ENCODE measurements at regions not wholly inside any gene's neighbourhood (a gene's known extent, or its start where the extent isn't known, plus 50 kb on each side); places are given as distances from the start of the nearest gene placed in this dataset.
"Not testable (repeated sequence)": the region's sequence is repeated elsewhere in the genome, so short reads cannot be mapped to it uniquely, and the experiment has no call there.

- DNase-seq: not testable (repeated sequence)
Observed at GRCh38 chr2:87593784-87594610, 153.9 kb upstream of the PLGLB2 start.

DNA sequence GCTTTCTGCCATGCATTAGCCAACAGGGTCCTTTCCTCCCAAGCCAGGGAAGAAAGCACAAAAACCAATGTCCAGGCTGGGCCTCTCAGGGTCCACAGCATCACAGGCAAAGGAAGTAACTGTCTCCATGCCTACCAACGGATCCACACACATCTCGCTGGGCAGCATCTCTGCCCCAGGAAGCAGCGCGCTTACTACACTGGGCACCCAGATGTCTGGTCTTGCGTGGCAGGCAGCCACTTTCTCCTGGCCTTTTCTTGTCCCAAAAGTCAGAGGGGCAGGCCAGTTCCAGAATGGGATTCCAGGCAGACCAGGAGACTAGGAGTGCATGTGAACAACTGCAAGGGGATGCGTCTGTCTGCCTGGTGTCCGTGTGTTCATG is 153.3 kb upstream of the PLGLB2 start:
- not testable (repeated sequence) for DNase-seq

GRCh38 chr2:87595017-87595416 is 152.9 kb upstream of the PLGLB2 start:
- not testable (repeated sequence) for DNase-seq

GRCh38 chr2:87600961-87601360 is 146.9 kb upstream of the PLGLB2 start:
- DNase-seq: not testable (repeated sequence)

DNA sequence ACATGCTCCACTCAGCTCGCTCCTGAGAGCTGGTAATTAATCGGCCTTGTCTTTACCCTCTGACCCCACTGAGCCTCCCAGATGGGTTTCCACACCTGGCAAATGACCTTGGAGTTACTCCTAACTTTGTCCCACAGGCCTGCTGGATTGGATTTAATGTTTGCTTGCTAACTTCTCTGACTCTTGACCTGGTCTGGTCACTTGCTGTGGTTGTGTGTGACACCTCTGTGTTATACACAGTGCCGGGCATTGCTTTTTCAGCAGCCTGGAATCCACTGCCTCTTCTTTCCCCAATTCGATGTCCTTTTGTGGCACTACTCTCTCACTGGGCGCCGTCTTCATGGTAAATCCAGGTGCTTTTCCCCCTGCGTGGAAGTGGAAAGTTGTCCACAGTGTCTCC is 145.8 kb upstream of the PLGLB2 start:
- not testable (repeated sequence) for DNase-seq

GRCh38 chr2:87602728-87603127 is 145.2 kb upstream of the PLGLB2 start:
- DNase-seq: not testable (repeated sequence)

GRCh38 chr2:87603418-87604278 is 144.2 kb upstream of the PLGLB2 start:
- DNase-seq: not testable (repeated sequence)

GRCh38 chr2:87604279-87604818 is 143.5 kb upstream of the PLGLB2 start:
- not testable (repeated sequence) for DNase-seq

DNA sequence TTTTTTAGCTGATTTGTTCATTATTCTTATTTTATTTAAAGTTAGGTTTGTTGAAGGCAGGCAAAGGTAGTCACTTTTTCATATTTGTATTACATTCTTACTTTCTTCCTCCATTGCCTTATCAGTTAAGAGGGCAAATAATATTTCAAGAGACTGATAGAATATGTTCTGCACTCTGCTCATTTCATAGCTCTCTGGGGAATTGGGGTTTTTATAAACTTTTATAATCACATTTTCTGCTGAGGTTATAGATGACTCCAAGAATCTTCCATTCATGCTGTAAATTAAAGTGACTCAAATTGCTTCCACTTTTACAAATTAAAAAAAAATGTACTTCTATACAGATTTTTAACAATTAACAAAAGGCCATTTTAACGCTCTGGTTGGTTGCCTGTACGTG is 142.9 kb upstream of the PLGLB2 start:
- DNase-seq: not testable (repeated sequence)

DNA sequence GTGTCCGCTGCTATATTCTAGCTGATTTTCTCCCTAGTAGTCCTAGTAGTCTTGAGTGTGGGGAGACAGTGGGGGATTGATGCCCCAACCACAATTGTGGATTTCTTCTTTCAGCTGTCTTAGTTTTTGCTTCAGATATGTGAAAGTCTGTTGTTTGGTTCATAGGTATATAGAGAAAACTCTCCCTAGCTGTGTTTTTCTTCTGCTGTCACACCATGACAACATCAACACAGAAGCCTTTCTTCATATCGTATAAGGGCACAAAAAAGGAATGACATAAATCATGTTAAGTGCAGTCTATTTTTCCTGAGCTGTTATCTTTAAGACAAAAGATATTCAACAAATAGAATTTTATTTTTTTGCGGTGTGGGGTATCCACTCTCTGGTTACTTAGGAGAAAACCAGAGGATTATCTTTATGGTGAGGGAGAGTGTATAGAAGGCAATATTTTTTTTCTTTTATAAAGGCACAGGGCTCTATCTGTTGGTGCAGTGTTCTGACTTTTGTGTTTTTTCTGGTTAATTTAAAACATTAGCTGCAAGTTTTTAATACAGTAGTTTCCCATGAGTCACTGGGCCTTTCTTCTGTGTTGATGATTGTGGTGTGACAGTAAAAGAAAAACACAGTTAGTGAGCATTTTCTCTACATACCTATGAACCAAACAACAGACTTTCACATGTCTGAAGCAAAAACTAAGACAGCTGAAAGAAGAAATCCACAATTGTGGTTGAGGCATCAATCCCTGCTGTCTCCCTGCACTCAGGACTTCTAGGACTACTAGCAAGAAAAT is 139.3 kb upstream of the PLGLB2 start:
- not testable (repeated sequence) for DNase-seq

DNA sequence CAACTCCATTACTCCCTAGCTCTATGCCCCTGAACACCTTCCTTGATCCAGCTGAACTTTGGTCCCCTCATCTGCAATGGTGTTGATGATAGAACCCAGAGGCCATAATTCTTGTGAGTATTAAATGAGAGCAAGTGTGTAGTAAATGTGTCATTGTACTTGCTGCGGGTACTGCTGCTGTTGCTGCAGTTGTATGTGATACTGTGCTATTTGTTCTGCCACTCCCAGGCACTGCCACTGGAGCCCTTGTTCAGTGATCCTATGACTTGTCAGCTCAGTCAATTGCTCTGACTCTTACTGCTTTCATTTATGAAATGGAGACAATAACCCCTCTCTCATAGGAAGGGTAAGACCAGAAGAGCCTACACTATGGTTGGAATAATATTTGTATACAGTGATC is 136.9 kb upstream of the PLGLB2 start:
- DNase-seq: not testable (repeated sequence)

DNA sequence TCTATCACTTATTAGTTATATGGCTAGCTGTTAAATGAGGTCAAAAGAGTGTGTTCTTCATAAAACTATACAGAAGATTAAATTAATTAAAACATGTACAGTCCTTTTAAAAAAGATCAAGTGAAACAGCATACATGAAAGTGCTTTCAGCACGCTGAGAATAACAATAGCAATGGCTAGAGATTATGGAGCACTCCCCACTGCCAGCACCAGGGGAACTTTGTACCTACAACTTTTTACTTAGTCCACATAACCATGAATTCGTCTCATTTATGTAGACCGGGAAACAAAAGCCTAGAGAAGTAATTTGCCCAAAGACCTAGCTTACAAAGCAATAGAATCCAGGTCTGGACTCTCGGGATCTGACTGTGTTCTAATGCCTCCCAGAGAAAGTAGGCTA is 136.5 kb upstream of the PLGLB2 start:
- DNase-seq: not testable (repeated sequence)

- DNase-seq: not testable (repeated sequence)
Observed at GRCh38 chr2:87611956-87612355, 135.9 kb upstream of the PLGLB2 start.

DNA sequence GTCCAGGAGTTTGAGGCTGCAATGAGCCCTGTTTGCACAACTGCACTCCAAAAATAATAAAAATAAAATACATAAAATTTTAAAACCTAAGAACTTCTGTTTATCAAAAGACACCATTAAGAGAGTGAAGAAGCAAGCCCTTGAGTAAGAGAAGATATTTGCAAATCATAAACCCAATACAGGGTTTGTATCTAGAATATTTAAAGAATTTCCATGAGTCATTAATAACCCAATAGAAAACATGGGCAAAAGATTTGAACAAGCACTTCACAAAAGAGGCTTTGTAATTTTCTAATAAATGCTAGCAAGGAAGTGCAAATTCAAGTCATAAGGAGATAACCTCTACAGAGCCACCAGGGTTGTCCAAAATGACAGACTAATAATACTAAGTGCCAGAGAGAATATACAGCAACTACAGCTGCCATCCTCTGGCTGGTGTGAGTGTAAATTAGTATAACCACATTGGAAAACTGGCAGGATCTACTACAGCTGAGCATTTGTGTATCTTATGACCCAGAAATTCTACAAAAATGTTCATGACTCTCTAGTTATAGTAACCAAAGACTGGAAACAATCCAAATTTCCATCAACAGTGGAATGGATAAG is 133.0 kb upstream of the PLGLB2 start:
- not testable (repeated sequence) for DNase-seq

DNA sequence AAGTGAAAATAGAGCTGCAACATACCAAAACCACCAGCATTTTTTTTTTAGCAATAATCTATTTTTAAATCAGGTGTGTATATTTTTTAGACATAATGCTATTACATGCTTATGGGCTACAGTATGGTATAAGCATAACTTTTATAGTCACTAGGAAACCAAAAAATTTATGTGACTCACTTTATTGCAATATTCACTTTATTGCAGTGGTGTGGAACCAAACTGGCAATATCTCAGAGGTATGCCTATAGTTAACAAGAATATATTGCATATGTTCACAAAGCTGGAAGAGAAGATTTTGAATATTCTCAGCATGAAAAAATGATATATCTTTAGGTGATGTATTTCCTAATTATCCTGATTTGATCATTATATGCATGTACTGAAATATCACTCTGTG is 128.8 kb upstream of the PLGLB2 start:
- not testable (repeated sequence) for DNase-seq

GRCh38 chr2:87621139-87621538 is 126.7 kb upstream of the PLGLB2 start:
- DNase-seq: not testable (repeated sequence)

DNA sequence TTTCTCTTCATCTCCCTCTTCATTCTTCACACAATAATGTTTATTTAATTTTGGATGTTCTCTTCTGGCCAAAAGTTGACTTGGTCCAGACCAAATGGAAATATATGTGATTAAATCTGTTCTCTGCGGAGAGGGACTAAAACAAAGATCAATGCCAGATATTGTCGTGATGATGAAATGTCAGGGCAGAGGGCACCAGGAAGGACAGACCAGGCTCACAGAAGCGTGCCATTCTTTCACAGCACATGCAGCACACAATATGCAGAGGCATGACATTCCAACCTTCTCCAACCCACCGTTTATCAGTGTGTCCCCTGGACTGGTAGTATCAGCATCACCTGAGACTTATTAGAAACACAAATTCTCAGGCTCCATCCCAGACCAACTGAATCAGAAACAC is 125.2 kb upstream of the PLGLB2 start:
- not testable (repeated sequence) for DNase-seq

- DNase-seq: not testable (repeated sequence)
Observed at GRCh38 chr2:87629491-87630458, 118.1 kb upstream of the PLGLB2 start.

- not testable (repeated sequence) for DNase-seq
Observed at GRCh38 chr2:87630892-87631291, 117.0 kb upstream of the PLGLB2 start.

DNA sequence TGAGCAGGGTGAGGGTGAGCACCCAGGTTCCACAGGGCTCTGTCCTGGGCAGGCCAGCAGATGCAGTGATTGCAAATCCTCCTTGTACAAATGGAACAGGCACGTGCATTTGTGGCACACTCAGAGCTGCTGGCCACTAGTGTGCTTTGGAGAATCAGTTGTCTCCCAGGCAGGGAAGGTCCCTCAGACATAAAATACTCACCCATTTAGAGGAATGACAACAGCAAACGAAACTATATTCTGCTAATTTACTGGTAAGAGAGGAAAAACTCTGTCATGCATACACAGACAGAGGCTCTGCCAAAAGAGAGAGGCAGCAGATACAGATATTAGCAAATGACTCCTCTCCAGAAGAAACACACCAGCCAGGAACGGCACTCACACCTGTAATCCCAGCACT is 116.5 kb upstream of the PLGLB2 start:
- not testable (repeated sequence) for DNase-seq
